GM21367 (cell line): ENCODE measurements at regions not wholly inside any gene's neighbourhood (a gene's known extent, or its start where the extent isn't known, plus 50 kb on each side); places are given as distances from the start of the nearest gene placed in this dataset.
A peak's percentile ranks its signal among the peaks of the same experiment; 100 is the strongest.
"Not testable (repeated sequence)": the region's sequence is repeated elsewhere in the genome, so short reads cannot be mapped to it uniquely, and the experiment has no call there.

Experiments
- ATAC-seq: cut with Tn5 transposase; IDR thresholded peaks from one replicate; pipeline ENCODE4 v1.9.1; 2021; ENCODE audit not compliant: unreplicated experiment

GRCh38 chr20:53857723-53858236 lies 212.6 kb downstream of the BCAS1 start:
- no peak for ATAC-seq

- no peak for ATAC-seq
Observed at GRCh38 chr20:53856300-53857295, 213.8 kb downstream of the BCAS1 start.

- ATAC-seq, result no peak
Observed at GRCh38 chr20:53855733-53856132, 214.7 kb downstream of the BCAS1 start.

GRCh38 chr20:53854609-53854926 lies 215.8 kb downstream of the BCAS1 start:
- ATAC-seq, result not testable (repeated sequence)

- no peak for ATAC-seq
Observed at GRCh38 chr20:53853111-53853713, 217.2 kb downstream of the BCAS1 start.

- no peak for ATAC-seq
Observed at GRCh38 chr20:53852691-53853090, 217.7 kb downstream of the BCAS1 start.

- no peak for ATAC-seq
Observed at GRCh38 chr20:53852014-53852413, 218.4 kb downstream of the BCAS1 start.

GRCh38 chr20:53850319-53850718 lies 220.1 kb downstream of the BCAS1 start:
- no peak for ATAC-seq

GRCh38 chr20:53849471-53850059 lies 220.8 kb downstream of the BCAS1 start:
- no peak for ATAC-seq

- no peak for ATAC-seq
Observed at GRCh38 chr20:53848304-53848703, 222.1 kb downstream of the BCAS1 start.

- no peak for ATAC-seq
Observed at GRCh38 chr20:53847837-53848170, 222.6 kb downstream of the BCAS1 start.

- ATAC-seq, result no peak
Observed at GRCh38 chr20:53847139-53847836, 223.1 kb downstream of the BCAS1 start.

GRCh38 chr20:53846640-53847039 lies 223.8 kb downstream of the BCAS1 start:
- no peak for ATAC-seq

- ATAC-seq, result no peak
Observed at GRCh38 chr20:53845980-53846379, 224.4 kb downstream of the BCAS1 start.

GRCh38 chr20:53844259-53844658 lies 226.1 kb downstream of the BCAS1 start:
- ATAC-seq, result no peak

- no peak for ATAC-seq
Observed at GRCh38 chr20:53843645-53844044, 226.7 kb downstream of the BCAS1 start.

- ATAC-seq, result no peak
Observed at GRCh38 chr20:53842301-53843099, 227.9 kb downstream of the BCAS1 start.

GRCh38 chr20:53841741-53842140 lies 228.7 kb downstream of the BCAS1 start:
- no peak for ATAC-seq

- ATAC-seq, result no peak
Observed at GRCh38 chr20:53840532-53840931, 229.9 kb downstream of the BCAS1 start.

GRCh38 chr20:53839423-53840176 lies 230.8 kb downstream of the BCAS1 start:
- ATAC-seq, result peak; percentile 49
